Progenitor cell of endocrine pancreas (in vitro differentiated cells): ENCODE measurements at regions not wholly inside any gene's neighbourhood (a gene's known extent, or its start where the extent isn't known, plus 50 kb on each side); places are given as distances from the start of the nearest gene placed in this dataset.

Source experiments
- DNase-seq: peaks from one replicate; pipeline ENCODE4 v3.0.0; 2021; ENCODE audit warnings: low spot score; ENCODE audit not compliant: unreplicated experiment
- H3K27ac Mint-ChIP-seq: 2 replicates; pipeline ENCODE4 v1.8.0; 2021; ENCODE audit warnings: mild to moderate bottlenecking, moderate library complexity, mixed read lengths
- H3K27me3 Mint-ChIP-seq: 2 replicates; pipeline ENCODE4 v1.8.0; 2021; ENCODE audit warnings: mixed read lengths
- H3K36me3 Mint-ChIP-seq: 2 replicates; pipeline ENCODE4 v1.8.0; 2022; ENCODE audit warnings: mixed read lengths; ENCODE audit not compliant: insufficient read depth
- H3K4me1 Mint-ChIP-seq: 2 replicates; pipeline ENCODE4 v1.8.0; 2021; ENCODE audit warnings: low read depth, mixed read lengths
- H3K4me3 Mint-ChIP-seq: 2 replicates; pipeline ENCODE4 v1.8.0; 2021; ENCODE audit warnings: low read depth, mild to moderate bottlenecking, moderate library complexity, mixed read lengths
- H3K9me3 Mint-ChIP-seq: 2 replicates; pipeline ENCODE4 v1.8.0; 2021; ENCODE audit warnings: low read depth, mixed read lengths
- TF ChIP-seq, protein P1 (sequence below): fragments of 200-600 bp; sonication (generic); IDR thresholded peaks from one replicate; pipeline ENCODE4 v1.5.0; 2021; ENCODE audit warnings: antibody characterized with exemption, mild to moderate bottlenecking; ENCODE audit not compliant: unreplicated experiment

DNA sequence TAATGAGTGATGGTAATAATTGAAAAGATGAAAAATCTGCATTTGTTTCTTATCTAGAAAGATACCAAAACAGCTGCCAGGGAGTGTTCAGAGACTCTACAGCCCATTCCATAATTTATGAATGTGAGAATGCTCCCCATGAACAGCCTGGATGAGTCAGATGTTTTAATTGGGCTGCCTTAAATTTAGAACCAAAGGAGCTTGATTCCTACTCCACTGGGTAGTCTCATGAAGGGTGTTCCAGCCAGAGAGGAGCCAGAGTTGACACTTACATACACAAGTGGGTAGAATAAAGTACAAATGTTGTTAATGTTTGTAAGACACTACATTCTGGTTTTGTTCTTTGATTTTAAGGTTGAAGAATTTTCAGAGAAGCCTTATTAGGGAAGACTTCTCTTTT is 123.2 kb upstream of the PRNP start:
- H3K4me3 Mint-ChIP-seq, result no peak overlapping the region
- TF ChIP-seq, protein P1, sequence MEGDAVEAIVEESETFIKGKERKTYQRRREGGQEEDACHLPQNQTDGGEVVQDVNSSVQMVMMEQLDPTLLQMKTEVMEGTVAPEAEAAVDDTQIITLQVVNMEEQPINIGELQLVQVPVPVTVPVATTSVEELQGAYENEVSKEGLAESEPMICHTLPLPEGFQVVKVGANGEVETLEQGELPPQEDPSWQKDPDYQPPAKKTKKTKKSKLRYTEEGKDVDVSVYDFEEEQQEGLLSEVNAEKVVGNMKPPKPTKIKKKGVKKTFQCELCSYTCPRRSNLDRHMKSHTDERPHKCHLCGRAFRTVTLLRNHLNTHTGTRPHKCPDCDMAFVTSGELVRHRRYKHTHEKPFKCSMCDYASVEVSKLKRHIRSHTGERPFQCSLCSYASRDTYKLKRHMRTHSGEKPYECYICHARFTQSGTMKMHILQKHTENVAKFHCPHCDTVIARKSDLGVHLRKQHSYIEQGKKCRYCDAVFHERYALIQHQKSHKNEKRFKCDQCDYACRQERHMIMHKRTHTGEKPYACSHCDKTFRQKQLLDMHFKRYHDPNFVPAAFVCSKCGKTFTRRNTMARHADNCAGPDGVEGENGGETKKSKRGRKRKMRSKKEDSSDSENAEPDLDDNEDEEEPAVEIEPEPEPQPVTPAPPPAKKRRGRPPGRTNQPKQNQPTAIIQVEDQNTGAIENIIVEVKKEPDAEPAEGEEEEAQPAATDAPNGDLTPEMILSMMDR, result no peak
- peaks cover 5% of the 10 kb centered on the region for H3K9me3 Mint-ChIP-seq
- H3K27ac Mint-ChIP-seq, result no peak overlapping the region
- no peaks in the 10 kb centered on the region for H3K36me3 Mint-ChIP-seq
- no peak for DNase-seq
- H3K27me3 Mint-ChIP-seq, result peaks cover 27% of the 10 kb centered on the region
- no peaks in the 10 kb centered on the region for H3K4me1 Mint-ChIP-seq

DNA sequence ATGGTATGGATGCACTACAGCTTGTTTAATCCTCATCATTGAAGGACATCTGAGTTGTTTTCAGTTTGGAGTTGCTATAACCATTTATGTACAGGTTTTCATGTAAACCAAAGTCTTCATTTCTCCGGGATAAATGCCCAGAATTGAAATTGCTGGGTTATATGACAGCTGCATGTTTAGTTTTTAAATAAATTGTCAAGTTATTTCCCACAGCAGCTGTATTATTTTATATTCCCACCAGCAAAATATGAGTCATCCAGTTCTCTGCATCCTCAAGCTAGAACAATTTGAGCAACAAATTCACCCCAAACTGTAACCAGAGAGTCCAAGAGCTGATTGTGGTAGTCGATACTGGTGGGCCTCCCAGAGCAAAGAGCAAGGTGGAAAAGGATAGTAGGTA is 125.6 kb upstream of the PRNP start:
- peaks cover 5% of the 10 kb centered on the region for H3K9me3 Mint-ChIP-seq
- no peaks in the 10 kb centered on the region for H3K36me3 Mint-ChIP-seq
- no peak for DNase-seq
- H3K27ac Mint-ChIP-seq, result no peak overlapping the region
- peaks cover 26% of the 10 kb centered on the region for H3K27me3 Mint-ChIP-seq
- H3K4me1 Mint-ChIP-seq, result no peaks in the 10 kb centered on the region
- TF ChIP-seq, protein P1, result no peak
- no peak overlapping the region for H3K4me3 Mint-ChIP-seq

DNA sequence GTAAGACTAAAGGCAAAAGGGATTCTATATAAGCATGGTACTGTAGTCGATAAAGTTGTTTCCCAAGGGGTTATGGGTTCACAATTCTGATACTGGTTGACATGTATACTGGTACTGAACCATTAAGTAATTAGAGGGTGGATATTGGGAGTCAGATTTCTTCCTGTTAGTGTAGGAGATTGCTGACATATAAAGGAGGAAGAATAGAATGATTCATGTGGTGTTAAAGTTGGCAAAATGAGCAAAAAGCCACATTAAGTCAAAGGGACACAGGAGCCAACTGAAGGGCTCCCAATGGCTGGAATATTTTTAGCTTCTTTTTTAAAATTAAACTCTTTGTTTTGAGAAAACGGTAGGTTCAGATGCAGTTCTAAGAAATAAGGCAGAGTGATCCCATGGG is 126.3 kb upstream of the PRNP start:
- peaks cover 3% of the 10 kb centered on the region for H3K9me3 Mint-ChIP-seq
- DNase-seq, result no peak
- H3K27me3 Mint-ChIP-seq, result peaks cover 25% of the 10 kb centered on the region
- H3K36me3 Mint-ChIP-seq, result no peaks in the 10 kb centered on the region
- no peak overlapping the region for H3K27ac Mint-ChIP-seq
- no peak overlapping the region for H3K4me3 Mint-ChIP-seq
- H3K4me1 Mint-ChIP-seq, result no peaks in the 10 kb centered on the region
- TF ChIP-seq, protein P1, result no peak

DNA sequence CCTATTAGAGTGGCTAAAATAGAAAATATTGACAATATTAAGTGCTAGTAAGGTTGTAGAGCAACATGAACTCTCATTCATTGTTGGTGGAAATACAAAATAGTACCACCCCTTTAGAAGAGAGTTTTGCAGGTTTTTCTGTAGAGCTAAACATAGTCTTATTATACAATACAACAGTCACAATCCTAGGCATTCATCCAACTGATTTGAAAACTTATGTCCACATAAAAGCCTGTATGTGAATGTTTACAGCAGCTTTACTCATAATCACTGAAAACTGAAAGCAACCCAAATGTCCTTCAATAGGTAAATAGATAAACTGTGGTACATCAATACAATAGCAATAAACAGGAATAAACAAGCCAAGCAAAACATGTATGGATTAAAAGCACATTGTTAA is 127.2 kb upstream of the PRNP start:
- H3K27ac Mint-ChIP-seq, result no peak overlapping the region
- DNase-seq, result no peak
- H3K27me3 Mint-ChIP-seq, result peaks cover 22% of the 10 kb centered on the region
- peaks cover 3% of the 10 kb centered on the region for H3K9me3 Mint-ChIP-seq
- no peaks in the 10 kb centered on the region for H3K36me3 Mint-ChIP-seq
- TF ChIP-seq, protein P1, result no peak
- no peak overlapping the region for H3K4me3 Mint-ChIP-seq
- no peaks in the 10 kb centered on the region for H3K4me1 Mint-ChIP-seq

DNA sequence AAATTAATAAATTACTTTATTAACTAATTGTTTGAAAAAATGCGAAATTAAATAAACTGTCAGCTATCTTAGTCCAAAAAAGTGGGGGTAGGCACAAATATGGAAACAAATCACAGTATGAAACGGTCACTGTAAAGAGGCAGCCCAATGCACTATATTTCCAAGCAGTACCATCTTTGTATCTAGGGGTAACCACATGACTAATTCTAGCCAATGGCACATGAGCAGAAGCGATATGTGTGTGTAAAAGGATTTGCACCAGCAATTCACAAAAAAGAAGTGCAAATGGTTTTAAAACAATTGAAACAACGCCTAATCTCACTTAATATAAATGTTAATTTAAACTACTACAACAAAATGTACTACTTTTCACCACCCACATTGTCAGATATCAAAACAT is 129.5 kb upstream of the PRNP start:
- TF ChIP-seq, protein P1, result no peak
- Mint-ChIP-seq H3K27me3 (peaks cover 24% of the 10 kb centered on the region), H3K4me1 (no peaks in the 10 kb centered on the region)

More for the DNA sequence above, 129.5 kb upstream of the PRNP start:
- no peaks in the 10 kb centered on the region for H3K9me3 Mint-ChIP-seq
- H3K27ac Mint-ChIP-seq, result no peak overlapping the region
- no peak for DNase-seq
- no peak overlapping the region for H3K4me3 Mint-ChIP-seq
- no peaks in the 10 kb centered on the region for H3K36me3 Mint-ChIP-seq
